GM12878 (cell line): ENCODE measurements at regions not wholly inside any gene's neighbourhood (a gene's known extent, or its start where the extent isn't known, plus 50 kb on each side); places are given as distances from the start of the nearest gene placed in this dataset.

Experiments
- ATAC-seq: fragments of 200-7000 bp; cut with Tn5 transposase; 3 replicates; pipeline ENCODE4 v1.9.1; 2020; ENCODE audit warnings: mild to moderate bottlenecking, moderate library complexity
- BruUV-seq: library from RNA; stranded (reverse); fragments of 400-500 nt; replicated peaks from 2 replicates; lab custom pipeline; 2021; lab: Mats Ljungman, UMichigan
- CTCF ChIA-PET: fragments of 300-600 bp; sonication (Branson Sonifier 250); formaldehyde crosslinking; extraction: SDS; loops from one replicate; lab custom pipeline; 2021; ENCODE audit warnings: inconsistent platforms; lab: Yijun Ruan, JAX
- POLR2A ChIA-PET: fragments of 350-600 bp; formaldehyde crosslinking; extraction: SDS; loops from one replicate; lab custom pipeline; 2021; ENCODE audit warnings: inconsistent platforms; lab: Charles Lee
- RAD21 ChIA-PET: fragments of 300-600 bp; sonication (Branson Sonifier 250); formaldehyde crosslinking; loops from one replicate; lab custom pipeline; 2023; ENCODE audit warnings: antibody characterized with exemption; ENCODE audit not compliant: unreplicated experiment; lab: Charles Lee
- SMC1A ChIA-PET: fragments of 300-600 bp; sonication (Branson Sonifier 250); formaldehyde crosslinking; loops from one replicate; lab custom pipeline; 2023; ENCODE audit not compliant: unreplicated experiment, uncharacterized antibody; lab: Charles Lee
- DNase-seq: peaks from one replicate; pipeline ENCODE4 v3.0.0-alpha.2; 2011; ENCODE audit warnings: low read depth, low spot score
- FAIRE-seq: peaks from 3 replicates; lab custom pipeline; 2011; peaks lifted over from hg19 to GRCh38; lab: Jason Lieb, UNC
- H2AFZ ChIP-seq: 2 replicates; pipeline ENCODE4 v1.6.0; 2011; ENCODE audit warnings: low read depth, low read length, control low read depth; ENCODE audit not compliant: control insufficient read depth
- H3K27ac ChIP-seq: 2 replicates; pipeline ENCODE4 v1.5.1; 2011; ENCODE audit warnings: control low read depth; ENCODE audit not compliant: control insufficient read depth, insufficient read depth
- H3K27me3 ChIP-seq, 2 experiments: replicated peaks in 1 of 2; 2 replicates each; pipeline versions ENCODE4 v1.6.0 to v1.6.1; 2011; ENCODE audit warnings: low read length in 1 of 2; ENCODE audit not compliant: control insufficient read depth in 2 of 2, insufficient read depth in 2 of 2
- H3K36me3 ChIP-seq, 2 experiments: 2 replicates each; pipeline ENCODE4 v1.5.1; 2011; ENCODE audit warnings: low read length in 1 of 2; ENCODE audit not compliant: control insufficient read depth in 2 of 2, insufficient read depth in 2 of 2
- H3K4me1 ChIP-seq: 2 replicates; pipeline ENCODE4 v1.6.1; 2011; ENCODE audit warnings: mild to moderate bottlenecking, low read length, moderate library complexity, mixed read lengths; ENCODE audit not compliant: control insufficient read depth, insufficient read depth
- H3K4me2 ChIP-seq: 2 replicates; pipeline ENCODE4 v1.6.0; 2011; ENCODE audit warnings: control low read depth; ENCODE audit not compliant: control insufficient read depth, insufficient read depth
- H3K4me3 ChIP-seq: fragments of 200-600 bp; sonication (generic); 2 replicates; pipeline ENCODE4 v1.5.1; 2016
- H3K79me2 ChIP-seq: 2 replicates; pipeline ENCODE4 v1.6.0; 2011; ENCODE audit warnings: low read length; ENCODE audit not compliant: control insufficient read depth, insufficient read depth
- H3K9ac ChIP-seq: 2 replicates; pipeline ENCODE4 v1.8.0; 2011; ENCODE audit warnings: low read length, control low read depth, mixed read lengths; ENCODE audit not compliant: control insufficient read depth, insufficient read depth
- H3K9me3 ChIP-seq: replicated peaks from 3 replicates; pipeline ENCODE4 v1.5.1; 2011; ENCODE audit warnings: mild to moderate bottlenecking, low read length; ENCODE audit not compliant: control insufficient read depth, insufficient read depth
- H4K20me1 ChIP-seq: 2 replicates; pipeline ENCODE4 v1.6.0; 2011; ENCODE audit not compliant: control insufficient read depth, insufficient read depth
- BCL3 ChIP-seq: IDR thresholded peaks from 2 replicates; pipeline ENCODE4 v1.6.1; 2011; ENCODE audit warnings: borderline replicate concordance, low read depth, mild to moderate bottlenecking, moderate library complexity, low read length; ENCODE audit not compliant: insufficient read depth, poor library complexity, severe bottlenecking
- CHD1 ChIP-seq: IDR thresholded peaks from 2 replicates; pipeline ENCODE4 v1.6.1; 2012; ENCODE audit warnings: low read depth, low read length, improper control_type of control experiment
- FOXK2 ChIP-seq: fragments of 450-650 bp; IDR thresholded peaks from 2 replicates; pipeline ENCODE4 v1.6.1; 2017; ENCODE audit warnings: mild to moderate bottlenecking, moderate library complexity
- KDM1A ChIP-seq: fragments of 200-600 bp; sonication (generic); IDR thresholded peaks from 2 replicates; pipeline ENCODE4 v1.6.1; 2016; ENCODE audit warnings: borderline replicate concordance
- MXI1 ChIP-seq: fragments of 150-350 bp; IDR thresholded peaks from 2 replicates; pipeline ENCODE4 v1.6.1; 2011; ENCODE audit warnings: low read depth, mild to moderate bottlenecking, inconsistent platforms, low read length, improper control_type of control experiment
- NFYA ChIP-seq: IDR thresholded peaks from 2 replicates; pipeline ENCODE4 v1.6.1; 2011; ENCODE audit warnings: low read depth, mild to moderate bottlenecking, low read length, improper control_type of control experiment, borderline replicate concordance
- PAX8 ChIP-seq: fragments of 450-650 bp; IDR thresholded peaks from 2 replicates; pipeline ENCODE4 v1.6.1; 2017; ENCODE audit warnings: mild to moderate bottlenecking, moderate library complexity
- PRDM15 ChIP-seq: fragments of 450-650 bp; formaldehyde crosslinking; IDR thresholded peaks from 2 replicates; pipeline ENCODE4 v1.4.0; 2020; ENCODE audit warnings: mild to moderate bottlenecking, moderate library complexity
- SMARCA5 ChIP-seq: fragments of 450-650 bp; IDR thresholded peaks from 2 replicates; pipeline ENCODE4 v1.6.1; 2017; ENCODE audit warnings: mild to moderate bottlenecking
- ZNF207 ChIP-seq: fragments of 450-650 bp; IDR thresholded peaks from 2 replicates; pipeline ENCODE4 v1.6.1; 2014; ENCODE audit warnings: antibody characterized with exemption, mild to moderate bottlenecking, borderline replicate concordance
- WGBS: methylation state at CpG from one replicate; pipeline ENCODE4 v1.1.6; 2016; ENCODE audit warnings: low lambda C conversion rate; ENCODE audit not compliant: insufficient replicate concordance, insufficient coverage; ENCODE audit errors: missing lambda C conversion rate; 5-methylcytosine and 5-hydroxymethylcytosine counted together
- in situ Hi-C: fragments of 300-500 bp; cut with MboI; formaldehyde crosslinking; loops from 9 replicates; pipeline ENCODE4 v1.14.3; 2018; ENCODE audit warnings: mixed read lengths
- intact Hi-C: fragments of 100-400 bp; cut with micrococcal nuclease; formaldehyde crosslinking; loops from one replicate; pipeline ENCODE4 v1.14.2; 2022; ENCODE audit not compliant: unreplicated experiment
- TF ChIP-seq, protein P1 (sequence below): IDR thresholded peaks from 2 replicates; pipeline ENCODE4 v1.6.1; 2011; ENCODE audit warnings: borderline replicate concordance, low read depth, mild to moderate bottlenecking, moderate library complexity, mixed read lengths, low read length; ENCODE audit not compliant: insufficient read depth; ENCODE audit errors: extremely low read length
- TF ChIP-seq, protein P2 (sequence below): fragments of 450-650 bp; formaldehyde crosslinking; IDR thresholded peaks from 2 replicates; pipeline ENCODE4 v1.5.0; 2022; ENCODE audit warnings: mild to moderate bottlenecking, missing genetic modification characterization

GRCh38 chr12:24195063-24195462 is 245.6 kb upstream of the SOX5 start:
- Histone ChIP-seq H3K36me3 (no peaks in the 10 kb centered on the region), H3K4me1 (no peaks in the 10 kb centered on the region; the same call in 1 of the 2 replicates), H3K79me2 (no peaks in the 10 kb centered on the region), H2AFZ (no peak overlapping the region), H3K9me3 (no peaks in the 10 kb centered on the region), H3K4me2 (no peak overlapping the region), H3K27ac (no peak overlapping the region), H3K9ac (no peak overlapping the region), H4K20me1 (no peaks in the 10 kb centered on the region), H3K4me3 (no peak overlapping the region), H3K27me3 (no peaks in the 10 kb centered on the region)
- no peak for DNase-seq
- 66% methylated on average over 4 of the region's 4 CpGs for WGBS
- ChIA-PET SMC1A (interaction anchor here (0.6 to 3.2 kb wide), 3 partner anchors 11 to 20 kb away, joined by 4 to 11 read pairs (median 7); no protein-coding TSS in a partner anchor), RAD21 (interaction anchor here (0.6 to 1.1 kb wide), 2 partner anchors 18 to 22 kb away, joined by 3 read pairs; no protein-coding TSS in a partner anchor), POLR2A (no interaction called here), CTCF (interaction anchor here (0.6 to 1.0 kb wide), 3 partner anchors 10 to 35 kb away, joined by 3 read pairs; no protein-coding TSS in a partner anchor)
- no peak for FAIRE-seq
- no peak for ATAC-seq
- intact Hi-C loops (no loop called here), in situ Hi-C loops (no loop called here)
- BruUV-seq, result no TSS peak
- TF ChIP-seq ZNF207 (no peak), BCL3 (no peak), MXI1 (no peak), KDM1A (no peak), PAX8 (no peak), PRDM15 (no peak), SMARCA5 (no peak), FOXK2 (no peak), NFYA (no peak), CHD1 (no peak)
- TF ChIP-seq, protein P1, sequence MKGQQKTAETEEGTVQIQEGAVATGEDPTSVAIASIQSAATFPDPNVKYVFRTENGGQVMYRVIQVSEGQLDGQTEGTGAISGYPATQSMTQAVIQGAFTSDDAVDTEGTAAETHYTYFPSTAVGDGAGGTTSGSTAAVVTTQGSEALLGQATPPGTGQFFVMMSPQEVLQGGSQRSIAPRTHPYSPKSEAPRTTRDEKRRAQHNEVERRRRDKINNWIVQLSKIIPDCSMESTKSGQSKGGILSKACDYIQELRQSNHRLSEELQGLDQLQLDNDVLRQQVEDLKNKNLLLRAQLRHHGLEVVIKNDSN, result no peak
- TF ChIP-seq, protein P2, sequence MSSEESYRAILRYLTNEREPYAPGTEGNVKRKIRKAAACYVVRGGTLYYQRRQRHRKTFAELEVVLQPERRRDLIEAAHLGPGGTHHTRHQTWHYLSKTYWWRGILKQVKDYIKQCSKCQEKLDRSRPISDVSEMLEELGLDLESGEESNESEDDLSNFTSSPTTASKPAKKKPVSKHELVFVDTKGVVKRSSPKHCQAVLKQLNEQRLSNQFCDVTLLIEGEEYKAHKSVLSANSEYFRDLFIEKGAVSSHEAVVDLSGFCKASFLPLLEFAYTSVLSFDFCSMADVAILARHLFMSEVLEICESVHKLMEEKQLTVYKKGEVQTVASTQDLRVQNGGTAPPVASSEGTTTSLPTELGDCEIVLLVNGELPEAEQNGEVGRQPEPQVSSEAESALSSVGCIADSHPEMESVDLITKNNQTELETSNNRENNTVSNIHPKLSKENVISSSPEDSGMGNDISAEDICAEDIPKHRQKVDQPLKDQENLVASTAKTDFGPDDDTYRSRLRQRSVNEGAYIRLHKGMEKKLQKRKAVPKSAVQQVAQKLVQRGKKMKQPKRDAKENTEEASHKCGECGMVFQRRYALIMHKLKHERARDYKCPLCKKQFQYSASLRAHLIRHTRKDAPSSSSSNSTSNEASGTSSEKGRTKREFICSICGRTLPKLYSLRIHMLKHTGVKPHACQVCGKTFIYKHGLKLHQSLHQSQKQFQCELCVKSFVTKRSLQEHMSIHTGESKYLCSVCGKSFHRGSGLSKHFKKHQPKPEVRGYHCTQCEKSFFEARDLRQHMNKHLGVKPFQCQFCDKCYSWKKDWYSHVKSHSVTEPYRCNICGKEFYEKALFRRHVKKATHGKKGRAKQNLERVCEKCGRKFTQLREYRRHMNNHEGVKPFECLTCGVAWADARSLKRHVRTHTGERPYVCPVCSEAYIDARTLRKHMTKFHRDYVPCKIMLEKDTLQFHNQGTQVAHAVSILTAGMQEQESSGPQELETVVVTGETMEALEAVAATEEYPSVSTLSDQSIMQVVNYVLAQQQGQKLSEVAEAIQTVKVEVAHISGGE (CRISPR knock-in tag), result no peak
